GM12865 (cell line): ENCODE measurements at regions not wholly inside any gene's neighbourhood (a gene's known extent, or its start where the extent isn't known, plus 50 kb on each side); places are given as distances from the start of the nearest gene placed in this dataset.
A peak's percentile ranks its signal among the peaks of the same experiment; 100 is the strongest.

Experiments used
- DNase-seq: peaks from one replicate; pipeline ENCODE4 v3.0.0; 2010; ENCODE audit warnings: low read depth
- H3K4me3 ChIP-seq: 2 replicates; pipeline ENCODE4 v1.5.1; 2011; ENCODE audit warnings: mild to moderate bottlenecking, low read depth, low read length, control low read depth
- CTCF ChIP-seq: IDR thresholded peaks from 2 replicates; pipeline ENCODE4 v1.5.1; 2011; ENCODE audit warnings: low read length, control low read depth, low read depth, inconsistent platforms; ENCODE audit not compliant: insufficient read depth; ENCODE audit errors: missing control alignments

GRCh38 chr14:89641495-89642175, 224.6 kb upstream of the FOXN3 start:
- no peak for TF ChIP-seq CTCF
- peak; percentile 86 for DNase-seq
- peak overlapping the region; percentile 52 for H3K4me3 ChIP-seq

GRCh38 chr14:89640141-89640540, 223.1 kb upstream of the FOXN3 start:
- DNase-seq = no peak
- H3K4me3 ChIP-seq = no peak overlapping the region
- no peak for TF ChIP-seq CTCF

GRCh38 chr14:89639687-89640086, 222.7 kb upstream of the FOXN3 start:
- TF ChIP-seq CTCF = no peak
- no peak overlapping the region for H3K4me3 ChIP-seq

GRCh38 chr14:89638891-89639290, 221.9 kb upstream of the FOXN3 start:
- TF ChIP-seq CTCF = no peak
- H3K4me3 ChIP-seq = no peak overlapping the region
- no peak for DNase-seq

More at GRCh38 chr14:89639687-89640086, 222.7 kb upstream of the FOXN3 start:
- peak; percentile 33 for DNase-seq

- DNase-seq = no peak
- TF ChIP-seq CTCF = no peak
- H3K4me3 ChIP-seq = no peak overlapping the region
These were observed 220.5 kb upstream of the FOXN3 start for GRCh38 chr14:89637581-89637980.

- TF ChIP-seq CTCF = no peak
- H3K4me3 ChIP-seq = no peak overlapping the region
- DNase-seq = no peak
These were observed 218.6 kb upstream of the FOXN3 start for GRCh38 chr14:89635615-89636014.

- no peak for TF ChIP-seq CTCF
- H3K4me3 ChIP-seq = no peak overlapping the region
- DNase-seq = no peak
These were observed 217.0 kb upstream of the FOXN3 start for GRCh38 chr14:89634037-89634436.
